Mammary epithelial cell (primary cell): ENCODE measurements at regions not wholly inside any gene's neighbourhood (a gene's known extent, or its start where the extent isn't known, plus 50 kb on each side); places are given as distances from the start of the nearest gene placed in this dataset.

ENCODE experiments used
- EZH2 ChIP-seq: IDR thresholded peaks from 2 replicates; pipeline ENCODE4 v1.6.1; 2012; ENCODE audit warnings: low read length, inconsistent platforms, borderline replicate concordance
- TF ChIP-seq, protein P1 (sequence below), 2 donors: IDR thresholded peaks in 1 of 2; conservative IDR thresholded peaks in 1 of 2; 2 replicates each; pipeline ENCODE4 v1.5.1; 2011 to 2012; ENCODE audit warnings: inconsistent platforms in 2 of 2, low read length in 2 of 2, mild to moderate bottlenecking in 2 of 2, control low read depth in 1 of 2, low read depth in 1 of 2; ENCODE audit not compliant: insufficient read depth in 1 of 2; ENCODE audit errors: extremely low read depth in 1 of 2

DNA sequence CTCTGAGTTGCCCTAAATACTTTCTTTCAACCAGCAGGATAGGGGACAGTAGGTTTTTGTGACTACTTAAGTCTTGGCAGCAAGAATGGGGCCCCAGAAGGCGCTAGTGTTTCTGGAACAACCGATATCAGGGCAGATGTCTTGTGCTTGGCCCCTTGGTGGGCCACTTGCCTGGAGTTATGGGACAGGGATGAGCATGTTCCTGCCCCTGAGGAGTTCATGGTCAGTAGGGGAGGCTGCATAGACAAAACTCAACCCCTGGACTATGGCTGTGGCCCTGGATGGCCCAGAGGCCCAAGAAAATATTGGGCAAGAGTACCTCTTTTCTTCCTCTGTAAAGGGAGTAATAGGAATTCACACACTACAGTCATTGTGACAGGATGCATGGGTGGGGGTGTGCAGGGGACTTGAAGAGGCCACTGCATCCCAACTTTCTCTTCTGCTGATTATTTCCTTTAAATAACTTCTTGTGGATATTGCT, 57.7 kb upstream of the IGFBP3 start:
- TF ChIP-seq, protein P1, sequence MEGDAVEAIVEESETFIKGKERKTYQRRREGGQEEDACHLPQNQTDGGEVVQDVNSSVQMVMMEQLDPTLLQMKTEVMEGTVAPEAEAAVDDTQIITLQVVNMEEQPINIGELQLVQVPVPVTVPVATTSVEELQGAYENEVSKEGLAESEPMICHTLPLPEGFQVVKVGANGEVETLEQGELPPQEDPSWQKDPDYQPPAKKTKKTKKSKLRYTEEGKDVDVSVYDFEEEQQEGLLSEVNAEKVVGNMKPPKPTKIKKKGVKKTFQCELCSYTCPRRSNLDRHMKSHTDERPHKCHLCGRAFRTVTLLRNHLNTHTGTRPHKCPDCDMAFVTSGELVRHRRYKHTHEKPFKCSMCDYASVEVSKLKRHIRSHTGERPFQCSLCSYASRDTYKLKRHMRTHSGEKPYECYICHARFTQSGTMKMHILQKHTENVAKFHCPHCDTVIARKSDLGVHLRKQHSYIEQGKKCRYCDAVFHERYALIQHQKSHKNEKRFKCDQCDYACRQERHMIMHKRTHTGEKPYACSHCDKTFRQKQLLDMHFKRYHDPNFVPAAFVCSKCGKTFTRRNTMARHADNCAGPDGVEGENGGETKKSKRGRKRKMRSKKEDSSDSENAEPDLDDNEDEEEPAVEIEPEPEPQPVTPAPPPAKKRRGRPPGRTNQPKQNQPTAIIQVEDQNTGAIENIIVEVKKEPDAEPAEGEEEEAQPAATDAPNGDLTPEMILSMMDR (conservative IDR thresholded peaks at IDR 0.05 in 1 of 2, IDR thresholded peaks at IDR 0.05 in 1 of 2; ENCODE audit: extremely low read depth in 1 of 2, insufficient read depth in 1 of 2, low read depth in 1 of 2, low read length in 2 of 2): no peak
- no peak for TF ChIP-seq EZH2
